ENCODE measurements at regions not wholly inside any gene's neighbourhood (a gene's known extent, or its start where the extent isn't known, plus 50 kb on each side); places are given as distances from the start of the nearest gene placed in this dataset.

GRCh38 chr21:28144089-28144488 lies 848.6 kb downstream of the LTN1 start:
- TF ChIP-seq, protein P1, sequence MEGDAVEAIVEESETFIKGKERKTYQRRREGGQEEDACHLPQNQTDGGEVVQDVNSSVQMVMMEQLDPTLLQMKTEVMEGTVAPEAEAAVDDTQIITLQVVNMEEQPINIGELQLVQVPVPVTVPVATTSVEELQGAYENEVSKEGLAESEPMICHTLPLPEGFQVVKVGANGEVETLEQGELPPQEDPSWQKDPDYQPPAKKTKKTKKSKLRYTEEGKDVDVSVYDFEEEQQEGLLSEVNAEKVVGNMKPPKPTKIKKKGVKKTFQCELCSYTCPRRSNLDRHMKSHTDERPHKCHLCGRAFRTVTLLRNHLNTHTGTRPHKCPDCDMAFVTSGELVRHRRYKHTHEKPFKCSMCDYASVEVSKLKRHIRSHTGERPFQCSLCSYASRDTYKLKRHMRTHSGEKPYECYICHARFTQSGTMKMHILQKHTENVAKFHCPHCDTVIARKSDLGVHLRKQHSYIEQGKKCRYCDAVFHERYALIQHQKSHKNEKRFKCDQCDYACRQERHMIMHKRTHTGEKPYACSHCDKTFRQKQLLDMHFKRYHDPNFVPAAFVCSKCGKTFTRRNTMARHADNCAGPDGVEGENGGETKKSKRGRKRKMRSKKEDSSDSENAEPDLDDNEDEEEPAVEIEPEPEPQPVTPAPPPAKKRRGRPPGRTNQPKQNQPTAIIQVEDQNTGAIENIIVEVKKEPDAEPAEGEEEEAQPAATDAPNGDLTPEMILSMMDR (conservative IDR thresholded peaks at IDR 0.05 in 1 of 2, IDR thresholded peaks at IDR 0.05 in 1 of 2; ENCODE audit: extremely low read depth in 1 of 2, insufficient read depth in 1 of 2, low read depth in 1 of 2, low read length in 2 of 2) = no peak
- no peak for TF ChIP-seq EZH2 (IDR thresholded peaks at IDR 0.05; ENCODE audit: borderline replicate concordance, low read length)
